ENCODE measurements at regions not wholly inside any gene's neighbourhood (a gene's known extent, or its start where the extent isn't known, plus 50 kb on each side); places are given as distances from the start of the nearest gene placed in this dataset.

DNA sequence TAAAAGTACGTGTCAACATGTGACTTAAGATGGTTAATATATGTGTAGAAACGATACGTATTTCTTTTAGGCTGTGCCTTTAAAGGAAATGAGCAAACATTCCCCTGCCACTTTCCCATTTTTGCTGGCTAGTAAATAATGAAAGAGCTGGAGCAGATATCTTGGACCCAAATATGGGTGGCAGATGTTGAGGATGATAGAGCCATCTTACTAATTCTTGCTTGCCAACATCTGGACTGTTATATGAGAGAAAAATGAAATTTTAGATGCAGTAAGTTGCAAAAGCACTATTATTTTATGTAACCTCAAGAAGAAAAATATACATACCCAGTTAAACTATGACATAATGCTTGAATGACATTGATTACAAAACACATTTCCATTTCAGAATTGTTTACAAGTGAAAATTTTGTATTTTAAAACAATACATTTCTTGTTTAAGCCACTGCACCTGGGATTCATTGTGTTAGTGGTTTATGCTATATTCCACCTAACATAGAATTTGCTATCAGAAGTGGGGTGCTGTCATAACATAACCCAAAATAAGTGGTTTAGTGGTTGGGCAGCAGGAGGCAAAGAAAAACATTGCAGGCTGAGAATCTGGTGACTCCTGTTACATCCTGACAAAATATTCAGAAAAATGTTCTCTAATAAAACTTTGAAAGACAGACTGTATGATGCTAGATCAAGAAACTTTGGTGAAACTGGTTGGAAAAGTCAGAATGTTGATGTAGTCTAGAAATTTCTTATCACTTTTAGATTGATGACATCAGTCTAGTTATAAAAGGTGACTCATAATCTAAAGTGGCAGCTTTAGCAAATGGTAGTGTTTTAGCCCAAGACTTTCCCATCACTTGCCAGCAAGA, 305.0 kb downstream of the PTEN start:
- no peak for TF ChIP-seq CTCF (IDR thresholded peaks at IDR 0.05; ENCODE audit: borderline replicate concordance, insufficient read depth, low read depth, low read length)
- no peak overlapping the region for H3K4me3 ChIP-seq (ENCODE audit: low read depth, low read length)

DNA sequence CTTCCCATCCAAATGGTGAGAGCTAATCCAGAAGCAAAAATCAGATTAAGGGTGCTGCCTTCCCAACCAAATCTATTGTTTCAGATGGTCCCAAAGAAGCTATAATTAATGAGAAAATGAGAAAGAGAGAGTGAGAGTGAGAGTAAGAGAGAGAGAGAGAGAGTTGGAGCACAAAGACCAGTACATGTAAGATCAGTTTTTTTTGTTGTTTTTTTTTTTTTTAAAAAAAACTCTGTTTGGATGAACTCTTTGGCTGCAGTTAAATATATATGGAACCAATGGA, 305.6 kb downstream of the PTEN start:
- TF ChIP-seq CTCF (IDR thresholded peaks at IDR 0.05; ENCODE audit: borderline replicate concordance, insufficient read depth, low read depth, low read length): no peak
- no peak overlapping the region for H3K4me3 ChIP-seq (ENCODE audit: low read depth, low read length)

- no peak for TF ChIP-seq CTCF (IDR thresholded peaks at IDR 0.05; ENCODE audit: borderline replicate concordance, insufficient read depth, low read depth, low read length)
- H3K4me3 ChIP-seq (ENCODE audit: low read depth, low read length): no peak overlapping the region
Observed at GRCh38 chr10:88170628-88171027, 307.2 kb downstream of the PTEN start.

DNA sequence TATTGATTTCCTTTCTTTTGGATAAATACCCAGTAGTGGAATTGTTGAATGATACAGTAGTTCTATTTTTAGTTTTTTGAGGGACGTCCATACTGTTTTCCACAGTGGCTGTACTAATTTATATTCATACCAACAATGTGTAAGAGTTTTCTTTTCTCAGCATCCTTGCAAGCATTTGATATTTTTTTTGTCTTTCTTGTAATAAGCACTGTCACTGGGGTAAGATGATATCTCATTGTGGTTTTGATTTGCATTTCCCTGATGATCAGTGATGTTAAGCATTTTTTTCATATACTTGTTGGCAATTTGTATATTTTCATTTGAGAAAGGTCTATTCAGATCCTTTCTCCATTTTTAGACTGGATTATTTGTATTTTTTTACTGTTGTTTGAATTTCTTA, 308.7 kb downstream of the PTEN start:
- H3K4me3 ChIP-seq (ENCODE audit: low read depth, low read length): no peak overlapping the region
- no peak for TF ChIP-seq CTCF (IDR thresholded peaks at IDR 0.05; ENCODE audit: borderline replicate concordance, insufficient read depth, low read depth, low read length)

DNA sequence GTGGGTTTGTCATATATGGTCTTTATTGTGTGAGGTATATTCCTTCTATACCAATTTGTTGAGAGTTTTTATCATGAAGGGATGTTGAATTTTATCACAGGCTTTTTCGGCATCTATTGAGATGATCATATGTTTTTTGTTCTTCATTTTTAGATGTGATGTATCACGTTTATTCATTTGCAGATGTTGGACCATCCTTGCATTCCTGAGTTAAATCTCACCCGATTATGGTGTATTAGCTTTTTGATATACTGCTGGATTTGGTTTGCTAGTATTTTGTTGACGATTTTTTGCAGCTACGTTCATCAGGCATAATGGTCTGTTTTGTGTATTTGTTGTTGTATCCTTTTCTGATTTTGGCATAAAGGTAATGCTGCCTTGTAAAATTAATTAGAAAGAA, 311.0 kb downstream of the PTEN start:
- no peak overlapping the region for H3K4me3 ChIP-seq (ENCODE audit: low read depth, low read length)
- TF ChIP-seq CTCF (IDR thresholded peaks at IDR 0.05; ENCODE audit: borderline replicate concordance, insufficient read depth, low read depth, low read length): no peak

DNA sequence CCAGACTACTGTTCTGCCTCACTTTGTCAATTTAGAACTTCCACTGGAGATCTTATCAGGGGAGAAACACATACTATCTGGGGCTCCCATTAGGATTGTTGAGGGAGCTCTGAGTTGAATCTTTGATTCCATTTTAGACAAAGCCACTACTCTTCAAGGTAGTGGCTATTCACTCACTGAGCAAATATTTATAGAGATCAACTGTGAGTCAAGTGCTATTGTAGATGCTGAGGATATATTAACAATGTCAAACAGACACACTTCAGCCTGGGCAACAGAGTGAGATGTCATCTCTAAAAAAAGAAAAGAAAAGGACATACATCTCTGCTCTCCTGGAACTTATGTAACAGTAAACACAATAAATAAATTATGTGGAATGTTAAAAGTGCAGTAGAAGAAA, 315.3 kb downstream of the PTEN start:
- H3K4me3 ChIP-seq (ENCODE audit: low read depth, low read length): no peak overlapping the region
- TF ChIP-seq CTCF (IDR thresholded peaks at IDR 0.05; ENCODE audit: borderline replicate concordance, insufficient read depth, low read depth, low read length): no peak

- no peak for TF ChIP-seq CTCF (IDR thresholded peaks at IDR 0.05; ENCODE audit: borderline replicate concordance, insufficient read depth, low read depth, low read length)
- no peak overlapping the region for H3K4me3 ChIP-seq (ENCODE audit: low read depth, low read length)
Observed at GRCh38 chr10:88179831-88180230, 316.4 kb downstream of the PTEN start.
